ENCODE measurements at regions not wholly inside any gene's neighbourhood (a gene's known extent, or its start where the extent isn't known, plus 50 kb on each side); places are given as distances from the start of the nearest gene placed in this dataset.
A peak's percentile ranks its signal among the peaks of the same experiment; 100 is the strongest.

DNA sequence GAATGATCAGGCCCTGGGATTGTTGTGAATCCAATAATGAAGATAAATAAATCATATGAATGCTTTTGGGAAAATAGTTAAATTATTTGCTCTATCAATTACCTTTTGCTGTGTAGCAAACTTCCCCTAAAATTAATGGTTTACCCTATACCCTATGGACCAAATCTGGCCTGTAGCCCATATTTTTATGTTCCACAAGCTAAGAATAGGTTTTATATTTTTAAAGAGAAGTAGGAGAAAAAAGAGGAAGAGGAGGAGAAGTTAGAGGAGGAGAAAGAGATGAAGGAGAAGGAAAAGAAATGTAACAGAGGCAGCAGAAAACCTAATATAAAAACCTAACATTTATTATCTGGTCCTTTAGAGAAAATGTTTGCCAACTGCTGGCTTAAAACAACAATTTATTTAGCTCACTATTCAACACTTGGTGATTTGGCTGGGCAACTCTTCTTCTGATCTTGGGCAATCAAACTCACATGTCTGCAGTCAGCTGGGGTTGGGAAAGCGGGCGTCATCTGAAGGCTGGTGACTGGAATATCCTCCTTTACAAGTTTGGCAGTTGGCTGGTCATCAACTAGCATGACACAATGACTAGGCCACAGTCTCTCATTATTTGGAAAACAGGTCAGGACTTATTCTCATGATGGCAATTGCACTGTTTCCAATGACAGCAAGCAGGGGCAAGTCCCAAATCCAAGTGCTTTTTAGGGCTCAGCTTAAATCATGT lies 522.9 kb downstream of the RASEF start:
- TF ChIP-seq, protein P1, sequence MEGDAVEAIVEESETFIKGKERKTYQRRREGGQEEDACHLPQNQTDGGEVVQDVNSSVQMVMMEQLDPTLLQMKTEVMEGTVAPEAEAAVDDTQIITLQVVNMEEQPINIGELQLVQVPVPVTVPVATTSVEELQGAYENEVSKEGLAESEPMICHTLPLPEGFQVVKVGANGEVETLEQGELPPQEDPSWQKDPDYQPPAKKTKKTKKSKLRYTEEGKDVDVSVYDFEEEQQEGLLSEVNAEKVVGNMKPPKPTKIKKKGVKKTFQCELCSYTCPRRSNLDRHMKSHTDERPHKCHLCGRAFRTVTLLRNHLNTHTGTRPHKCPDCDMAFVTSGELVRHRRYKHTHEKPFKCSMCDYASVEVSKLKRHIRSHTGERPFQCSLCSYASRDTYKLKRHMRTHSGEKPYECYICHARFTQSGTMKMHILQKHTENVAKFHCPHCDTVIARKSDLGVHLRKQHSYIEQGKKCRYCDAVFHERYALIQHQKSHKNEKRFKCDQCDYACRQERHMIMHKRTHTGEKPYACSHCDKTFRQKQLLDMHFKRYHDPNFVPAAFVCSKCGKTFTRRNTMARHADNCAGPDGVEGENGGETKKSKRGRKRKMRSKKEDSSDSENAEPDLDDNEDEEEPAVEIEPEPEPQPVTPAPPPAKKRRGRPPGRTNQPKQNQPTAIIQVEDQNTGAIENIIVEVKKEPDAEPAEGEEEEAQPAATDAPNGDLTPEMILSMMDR (conservative IDR thresholded peaks at IDR 0.05; ENCODE audit: low read depth): no peak
- CTCF ChIA-PET: interaction anchor here (1.4 to 1.8 kb wide), 2 partner anchors 13 to 67 kb away, joined by 4 to 5 read pairs; no protein-coding TSS in a partner anchor
- DNase-seq (ENCODE audit: low spot score): peak; percentile 30
- POLR2A ChIA-PET (ENCODE audit: low non-redundant PET): no interaction called here
- H3K27ac ChIP-seq: no peak overlapping the region

DNA sequence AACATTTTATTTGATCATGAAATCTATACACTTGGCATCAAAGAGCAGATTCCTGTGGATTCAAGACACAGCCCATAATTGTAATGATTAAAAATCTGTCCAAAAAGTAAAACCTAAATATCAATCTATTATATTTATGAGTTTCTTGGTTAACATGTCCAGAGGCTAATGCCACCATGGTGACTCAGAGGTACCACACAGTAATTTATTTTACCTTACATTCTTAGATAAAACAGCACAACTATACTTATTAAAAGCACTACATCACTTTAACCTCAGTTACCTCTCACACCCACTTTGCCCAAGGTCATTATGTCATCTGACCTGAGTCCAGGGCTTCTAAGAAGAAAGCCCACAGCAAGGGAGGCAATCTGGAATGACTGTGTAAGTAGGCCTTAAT lies 519.2 kb downstream of the RASEF start:
- H3K27ac ChIP-seq: no peak overlapping the region
- CTCF ChIA-PET: no interaction called here
- TF ChIP-seq, protein P1 (conservative IDR thresholded peaks at IDR 0.05; ENCODE audit: low read depth): no peak
- POLR2A ChIA-PET (ENCODE audit: low non-redundant PET): no interaction called here
- no peak for DNase-seq (ENCODE audit: low spot score)

- ChIA-PET POLR2A (ENCODE audit: low non-redundant PET) (no interaction called here), CTCF (interaction anchor here (0.7 to 1.3 kb wide), 2 partner anchors 61 to 1641 kb away, joined by 3 to 5 read pairs; no protein-coding TSS in a partner anchor)
- no peak for DNase-seq (ENCODE audit: low spot score)
- TF ChIP-seq, protein P1 (conservative IDR thresholded peaks at IDR 0.05; ENCODE audit: low read depth): no peak
- no peak overlapping the region for H3K27ac ChIP-seq
These were observed 516.8 kb downstream of the RASEF start for GRCh38 chr9:82546136-82546535.

GRCh38 chr9:82547995-82548394 lies 514.9 kb downstream of the RASEF start:
- ChIA-PET POLR2A (ENCODE audit: low non-redundant PET) (no interaction called here), CTCF (interaction anchor here (0.6 to 0.8 kb wide), 2 partner anchors 50 to 1751 kb away, joined by 3 read pairs; no protein-coding TSS in a partner anchor)
- no peak for DNase-seq (ENCODE audit: low spot score)
- H3K27ac ChIP-seq: no peak overlapping the region
- TF ChIP-seq, protein P1 (conservative IDR thresholded peaks at IDR 0.05; ENCODE audit: low read depth): no peak

DNA sequence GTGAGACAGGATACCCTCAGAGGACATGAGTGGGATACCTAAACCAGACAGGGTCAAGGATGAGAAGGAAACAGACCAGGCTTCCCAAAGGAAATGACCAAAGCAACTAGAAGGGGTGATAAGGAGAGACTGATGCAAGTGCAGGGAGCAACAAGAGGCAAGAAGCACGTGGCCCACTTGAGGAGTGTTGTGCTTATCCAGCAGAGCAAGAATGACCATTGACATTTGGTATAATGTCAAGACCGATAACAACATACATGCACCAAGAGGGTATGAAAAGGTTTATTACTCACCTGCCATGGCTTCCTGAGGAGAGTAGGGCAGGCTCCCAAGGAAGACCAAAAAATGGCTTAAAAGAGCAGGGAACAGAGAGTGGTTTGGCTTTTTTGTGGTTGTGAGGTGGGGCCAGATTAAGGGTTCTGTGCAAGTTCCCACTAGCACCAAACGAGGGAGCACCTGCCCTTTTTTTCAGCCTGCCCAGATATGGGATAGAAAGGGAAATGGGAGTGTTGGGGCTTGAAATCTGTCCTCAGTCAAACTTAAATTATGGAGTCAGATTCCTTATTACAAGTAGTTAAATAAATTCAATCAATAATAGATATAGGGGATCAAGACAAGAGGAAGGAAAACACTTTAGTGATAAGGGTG lies 513.6 kb downstream of the RASEF start:
- CTCF ChIA-PET: interaction anchor here (0.6 kb wide), 1 partner anchor 59 kb away, joined by 3 read pairs; no protein-coding TSS in a partner anchor
- no peak for DNase-seq (ENCODE audit: low spot score)
- TF ChIP-seq, protein P1 (conservative IDR thresholded peaks at IDR 0.05; ENCODE audit: low read depth): no peak
- no peak overlapping the region for H3K27ac ChIP-seq
- POLR2A ChIA-PET (ENCODE audit: low non-redundant PET): no interaction called here

- ChIA-PET POLR2A (ENCODE audit: low non-redundant PET) (no interaction called here), CTCF (no interaction called here)
- TF ChIP-seq, protein P1 (conservative IDR thresholded peaks at IDR 0.05; ENCODE audit: low read depth): no peak
These were observed 510.2 kb downstream of the RASEF start for GRCh38 chr9:82552784-82553183.

More at GRCh38 chr9:82552784-82553183, 510.2 kb downstream of the RASEF start:
- H3K27ac ChIP-seq: no peak overlapping the region
- no peak for DNase-seq (ENCODE audit: low spot score)

Data from RWPE1 (cell line).